K562 (cell line): ENCODE measurements at regions not wholly inside any gene's neighbourhood (a gene's known extent, or its start where the extent isn't known, plus 50 kb on each side); places are given as distances from the start of the nearest gene placed in this dataset.

Source experiments
- BCLAF1 ChIP-seq, 2 experiments: fragments of 450-650 bp in 1 of 2; IDR thresholded peaks; 2 replicates each; pipeline ENCODE4 v1.6.1; 2011 to 2017; ENCODE audit warnings: low read depth in 2 of 2, antibody characterized with exemption in 1 of 2, borderline replicate concordance in 1 of 2, low read length in 1 of 2, mild to moderate bottlenecking in 1 of 2, mixed read lengths in 1 of 2; ENCODE audit not compliant: control insufficient read depth in 1 of 2
- BRCA1 ChIP-seq, 2 experiments: fragments of 450-650 bp in 1 of 2; sonication (generic) in 1 of 2; formaldehyde crosslinking in 1 of 2; IDR thresholded peaks; 2 replicates each; pipeline versions ENCODE4 v1.5.0 to v1.6.1; 2017 to 2020; ENCODE audit warnings: mild to moderate bottlenecking in 1 of 2, missing genetic modification reagents in 1 of 2
- ELK1 ChIP-seq: sonication (generic); formaldehyde crosslinking; IDR thresholded peaks from 2 replicates; pipeline ENCODE4 v1.8.1; 2022; ENCODE audit warnings: missing genetic modification reagents
- HDAC6 ChIP-seq: IDR thresholded peaks from 2 replicates; pipeline ENCODE4 v1.6.1; 2012; ENCODE audit warnings: low read depth, mild to moderate bottlenecking, control low read depth, inconsistent platforms, low read length, moderate library complexity
- LCOR ChIP-seq: sonication (generic); formaldehyde crosslinking; IDR thresholded peaks from 2 replicates; pipeline ENCODE4 v1.8.0; 2022; ENCODE audit warnings: mild to moderate bottlenecking, missing genetic modification reagents
- MYC ChIP-seq, 2 experiments: fragments of 250-450 bp in 1 of 2; sonication (Bioruptor Pico) in 1 of 2; IDR thresholded peaks; 2 replicates each; pipeline versions ENCODE4 v1.5.1 to v1.6.1; 2012 to 2021; ENCODE audit warnings: low read depth in 2 of 2, borderline replicate concordance in 1 of 2, improper control_type of control experiment in 1 of 2, low read length in 1 of 2, mild to moderate bottlenecking in 1 of 2, moderate library complexity in 1 of 2
- SETDB1 ChIP-seq: IDR thresholded peaks from one replicate; pipeline ENCODE4 v1.6.1; 2012; ENCODE audit warnings: low read length, control low read depth, inconsistent platforms
- YBX1 ChIP-seq: fragments of 450-650 bp; IDR thresholded peaks from 2 replicates; pipeline ENCODE4 v1.7.1; 2016; ENCODE audit warnings: mild to moderate bottlenecking
- ZNF24 ChIP-seq: fragments of 450-650 bp; IDR thresholded peaks from 2 replicates; pipeline ENCODE4 v1.6.1; 2016
- TF ChIP-seq, protein P1 (sequence below), 3 experiments: IDR thresholded peaks in 2 of 3; conservative IDR thresholded peaks in 1 of 3; 2 replicates each; pipeline ENCODE4 v1.5.1; 2011 to 2012; ENCODE audit warnings: low read length in 3 of 3, mild to moderate bottlenecking in 3 of 3, control low read depth in 2 of 3, improper control_type of control experiment in 1 of 3, inconsistent platforms in 1 of 3, low read depth in 1 of 3, mixed read lengths in 1 of 3, moderate library complexity in 1 of 3; ENCODE audit not compliant: insufficient read depth in 2 of 3

GRCh38 chr12:111193977-111194702, 174.8 kb downstream of the PHETA1 start:
- TF ChIP-seq BCLAF1 (IDR thresholded peaks at IDR 0.05; ENCODE audit: borderline replicate concordance in 1 of 2, control insufficient read depth in 1 of 2, low read depth in 2 of 2, low read length in 1 of 2) (no peak), HDAC6 (no peak), ZNF24 (no peak), LCOR (CRISPR knock-in tag) (no peak), MYC (IDR thresholded peaks at IDR 0.05; ENCODE audit: low read depth, low read length) (no peak), MYC (CRISPR knock-in tag; IDR thresholded peaks at IDR 0.05; ENCODE audit: borderline replicate concordance, low read depth) (no peak), YBX1 (no peak), ELK1 (CRISPR knock-in tag) (no peak), SETDB1 (no peak), BRCA1 (IDR thresholded peaks at IDR 0.05) (no peak), BRCA1 (CRISPR knock-in tag; IDR thresholded peaks at IDR 0.05) (no peak)
- TF ChIP-seq, protein P1, sequence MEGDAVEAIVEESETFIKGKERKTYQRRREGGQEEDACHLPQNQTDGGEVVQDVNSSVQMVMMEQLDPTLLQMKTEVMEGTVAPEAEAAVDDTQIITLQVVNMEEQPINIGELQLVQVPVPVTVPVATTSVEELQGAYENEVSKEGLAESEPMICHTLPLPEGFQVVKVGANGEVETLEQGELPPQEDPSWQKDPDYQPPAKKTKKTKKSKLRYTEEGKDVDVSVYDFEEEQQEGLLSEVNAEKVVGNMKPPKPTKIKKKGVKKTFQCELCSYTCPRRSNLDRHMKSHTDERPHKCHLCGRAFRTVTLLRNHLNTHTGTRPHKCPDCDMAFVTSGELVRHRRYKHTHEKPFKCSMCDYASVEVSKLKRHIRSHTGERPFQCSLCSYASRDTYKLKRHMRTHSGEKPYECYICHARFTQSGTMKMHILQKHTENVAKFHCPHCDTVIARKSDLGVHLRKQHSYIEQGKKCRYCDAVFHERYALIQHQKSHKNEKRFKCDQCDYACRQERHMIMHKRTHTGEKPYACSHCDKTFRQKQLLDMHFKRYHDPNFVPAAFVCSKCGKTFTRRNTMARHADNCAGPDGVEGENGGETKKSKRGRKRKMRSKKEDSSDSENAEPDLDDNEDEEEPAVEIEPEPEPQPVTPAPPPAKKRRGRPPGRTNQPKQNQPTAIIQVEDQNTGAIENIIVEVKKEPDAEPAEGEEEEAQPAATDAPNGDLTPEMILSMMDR (IDR thresholded peaks at IDR 0.05 in 2 of 3, conservative IDR thresholded peaks at IDR 0.05 in 1 of 3; ENCODE audit: insufficient read depth in 2 of 3, low read depth in 1 of 3, low read length in 3 of 3) = no peak
